NOMO-1 (cell line): ENCODE measurements at regions not wholly inside any gene's neighbourhood (a gene's known extent, or its start where the extent isn't known, plus 50 kb on each side); places are given as distances from the start of the nearest gene placed in this dataset.

Experiments used
- DNase-seq, 2 experiments: peaks; one replicate each; lab custom pipeline; 2025; ENCODE audit not compliant: unreplicated experiment in 2 of 2; lab: John Stamatoyannopoulos, UW

GRCh38 chr2:147657086-147658000 is 187.5 kb upstream of the ACVR2A start:
- no peak for DNase-seq

- DNase-seq: no peak
Observed at GRCh38 chr2:147649998-147650397, 194.8 kb upstream of the ACVR2A start.

- no peak for DNase-seq
Observed at GRCh38 chr2:147649286-147649685, 195.5 kb upstream of the ACVR2A start.

- no peak for DNase-seq
Observed at GRCh38 chr2:147648471-147648870, 196.4 kb upstream of the ACVR2A start.

- no peak for DNase-seq
Observed at GRCh38 chr2:147647816-147648215, 197.0 kb upstream of the ACVR2A start.

- no peak for DNase-seq
Observed at GRCh38 chr2:147646818-147647468, 197.9 kb upstream of the ACVR2A start.

- no peak for DNase-seq
Observed at GRCh38 chr2:147644491-147644890, 200.3 kb upstream of the ACVR2A start.

- DNase-seq: peak; percentile 22 to 64
Observed at GRCh38 chr2:147642765-147643164, 202.1 kb upstream of the ACVR2A start.

GRCh38 chr2:147641651-147642050 is 203.2 kb upstream of the ACVR2A start:
- no peak for DNase-seq

GRCh38 chr2:147639891-147640290 is 204.9 kb upstream of the ACVR2A start:
- no peak for DNase-seq

GRCh38 chr2:147639386-147639785 is 205.4 kb upstream of the ACVR2A start:
- DNase-seq: no peak

GRCh38 chr2:147636886-147637285 is 207.9 kb upstream of the ACVR2A start:
- DNase-seq: peak in 1 of 2 experiments; percentile 60

GRCh38 chr2:147636238-147636882 is 208.5 kb upstream of the ACVR2A start:
- DNase-seq: peak; percentile 48 to 82

GRCh38 chr2:147634826-147635225 is 210.0 kb upstream of the ACVR2A start:
- DNase-seq: no peak

- DNase-seq: peak in 1 of 2 experiments; percentile 40
Observed at GRCh38 chr2:147632198-147632597, 212.6 kb upstream of the ACVR2A start.

GRCh38 chr2:147631294-147631693 is 213.5 kb upstream of the ACVR2A start:
- DNase-seq: no peak

- DNase-seq: peak; percentile 67 to 88
Observed at GRCh38 chr2:147630585-147630984, 214.2 kb upstream of the ACVR2A start.

- DNase-seq: peak; percentile 32 to 54
Observed at GRCh38 chr2:147628971-147629421, 215.8 kb upstream of the ACVR2A start.

- DNase-seq: peak; percentile 59 to 77
Observed at GRCh38 chr2:147623328-147623727, 221.5 kb upstream of the ACVR2A start.

- DNase-seq: no peak
Observed at GRCh38 chr2:147621656-147622197, 223.1 kb upstream of the ACVR2A start.

- no peak for DNase-seq
Observed at GRCh38 chr2:147619808-147620207, 225.0 kb upstream of the ACVR2A start.
